ENCODE measurements at regions not wholly inside any gene's neighbourhood (a gene's known extent, or its start where the extent isn't known, plus 50 kb on each side); places are given as distances from the start of the nearest gene placed in this dataset.

DNA sequence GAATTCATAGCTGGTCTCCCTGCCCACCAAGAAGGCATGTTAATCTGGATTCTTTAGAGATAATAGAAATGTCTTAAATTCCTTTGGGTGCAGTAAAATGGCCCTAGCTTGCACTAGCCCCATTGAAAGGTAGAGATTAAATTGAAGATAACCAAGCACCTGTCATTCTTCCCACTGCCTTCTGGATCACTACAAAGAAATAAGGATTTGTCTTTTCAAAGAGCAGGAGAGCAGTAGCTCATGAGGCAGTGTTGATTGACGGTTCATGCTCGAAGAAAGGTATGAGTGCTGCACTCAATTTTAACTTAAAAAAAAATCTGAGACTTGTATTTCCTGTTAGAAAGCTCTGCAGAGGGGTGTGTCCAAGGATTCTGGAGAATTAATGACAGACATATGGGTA is 74.9 kb upstream of the F3 start:
- TF ChIP-seq, protein P1, sequence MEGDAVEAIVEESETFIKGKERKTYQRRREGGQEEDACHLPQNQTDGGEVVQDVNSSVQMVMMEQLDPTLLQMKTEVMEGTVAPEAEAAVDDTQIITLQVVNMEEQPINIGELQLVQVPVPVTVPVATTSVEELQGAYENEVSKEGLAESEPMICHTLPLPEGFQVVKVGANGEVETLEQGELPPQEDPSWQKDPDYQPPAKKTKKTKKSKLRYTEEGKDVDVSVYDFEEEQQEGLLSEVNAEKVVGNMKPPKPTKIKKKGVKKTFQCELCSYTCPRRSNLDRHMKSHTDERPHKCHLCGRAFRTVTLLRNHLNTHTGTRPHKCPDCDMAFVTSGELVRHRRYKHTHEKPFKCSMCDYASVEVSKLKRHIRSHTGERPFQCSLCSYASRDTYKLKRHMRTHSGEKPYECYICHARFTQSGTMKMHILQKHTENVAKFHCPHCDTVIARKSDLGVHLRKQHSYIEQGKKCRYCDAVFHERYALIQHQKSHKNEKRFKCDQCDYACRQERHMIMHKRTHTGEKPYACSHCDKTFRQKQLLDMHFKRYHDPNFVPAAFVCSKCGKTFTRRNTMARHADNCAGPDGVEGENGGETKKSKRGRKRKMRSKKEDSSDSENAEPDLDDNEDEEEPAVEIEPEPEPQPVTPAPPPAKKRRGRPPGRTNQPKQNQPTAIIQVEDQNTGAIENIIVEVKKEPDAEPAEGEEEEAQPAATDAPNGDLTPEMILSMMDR (IDR thresholded peaks at IDR 0.05; ENCODE audit: insufficient read depth, low read length): no peak
- TF ChIP-seq GABPA (IDR thresholded peaks at IDR 0.05; ENCODE audit: low read depth) (no peak), SPI1 (IDR thresholded peaks at IDR 0.05; ENCODE audit: borderline replicate concordance, low read depth) (no peak), POLR2AphosphoS5 (IDR thresholded peaks at IDR 0.05; ENCODE audit: low read depth) (no peak)
- TF ChIP-seq, protein P2, sequence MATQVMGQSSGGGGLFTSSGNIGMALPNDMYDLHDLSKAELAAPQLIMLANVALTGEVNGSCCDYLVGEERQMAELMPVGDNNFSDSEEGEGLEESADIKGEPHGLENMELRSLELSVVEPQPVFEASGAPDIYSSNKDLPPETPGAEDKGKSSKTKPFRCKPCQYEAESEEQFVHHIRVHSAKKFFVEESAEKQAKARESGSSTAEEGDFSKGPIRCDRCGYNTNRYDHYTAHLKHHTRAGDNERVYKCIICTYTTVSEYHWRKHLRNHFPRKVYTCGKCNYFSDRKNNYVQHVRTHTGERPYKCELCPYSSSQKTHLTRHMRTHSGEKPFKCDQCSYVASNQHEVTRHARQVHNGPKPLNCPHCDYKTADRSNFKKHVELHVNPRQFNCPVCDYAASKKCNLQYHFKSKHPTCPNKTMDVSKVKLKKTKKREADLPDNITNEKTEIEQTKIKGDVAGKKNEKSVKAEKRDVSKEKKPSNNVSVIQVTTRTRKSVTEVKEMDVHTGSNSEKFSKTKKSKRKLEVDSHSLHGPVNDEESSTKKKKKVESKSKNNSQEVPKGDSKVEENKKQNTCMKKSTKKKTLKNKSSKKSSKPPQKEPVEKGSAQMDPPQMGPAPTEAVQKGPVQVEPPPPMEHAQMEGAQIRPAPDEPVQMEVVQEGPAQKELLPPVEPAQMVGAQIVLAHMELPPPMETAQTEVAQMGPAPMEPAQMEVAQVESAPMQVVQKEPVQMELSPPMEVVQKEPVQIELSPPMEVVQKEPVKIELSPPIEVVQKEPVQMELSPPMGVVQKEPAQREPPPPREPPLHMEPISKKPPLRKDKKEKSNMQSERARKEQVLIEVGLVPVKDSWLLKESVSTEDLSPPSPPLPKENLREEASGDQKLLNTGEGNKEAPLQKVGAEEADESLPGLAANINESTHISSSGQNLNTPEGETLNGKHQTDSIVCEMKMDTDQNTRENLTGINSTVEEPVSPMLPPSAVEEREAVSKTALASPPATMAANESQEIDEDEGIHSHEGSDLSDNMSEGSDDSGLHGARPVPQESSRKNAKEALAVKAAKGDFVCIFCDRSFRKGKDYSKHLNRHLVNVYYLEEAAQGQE (IDR thresholded peaks at IDR 0.05; ENCODE audit: insufficient replicate concordance, low read depth): no peak
